ENCODE measurements at regions not wholly inside any gene's neighbourhood (a gene's known extent, or its start where the extent isn't known, plus 50 kb on each side); places are given as distances from the start of the nearest gene placed in this dataset.
"Not testable (repeated sequence)": the region's sequence is repeated elsewhere in the genome, so short reads cannot be mapped to it uniquely, and the experiment has no call there.

DNA sequence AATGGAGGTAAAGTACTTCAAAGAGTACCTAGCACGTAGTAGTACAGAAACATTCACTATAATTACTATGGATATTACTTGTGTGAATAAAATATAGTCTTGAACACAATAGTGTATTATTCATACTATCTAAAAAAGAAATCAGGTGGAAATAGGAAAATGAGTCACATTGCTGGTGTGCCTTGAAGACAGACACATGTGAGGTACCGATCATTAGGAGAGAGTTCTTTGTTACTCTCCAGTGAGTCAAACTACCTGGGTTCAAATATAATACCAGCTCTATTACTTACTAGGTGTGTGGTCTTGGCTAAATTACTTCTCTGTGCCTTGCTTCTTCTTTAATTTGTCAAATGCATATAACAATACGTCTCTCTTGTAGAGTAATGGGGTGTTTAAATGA lies 50.8 kb upstream of the BEND6 start:
- no peak for DNase-seq

DNA sequence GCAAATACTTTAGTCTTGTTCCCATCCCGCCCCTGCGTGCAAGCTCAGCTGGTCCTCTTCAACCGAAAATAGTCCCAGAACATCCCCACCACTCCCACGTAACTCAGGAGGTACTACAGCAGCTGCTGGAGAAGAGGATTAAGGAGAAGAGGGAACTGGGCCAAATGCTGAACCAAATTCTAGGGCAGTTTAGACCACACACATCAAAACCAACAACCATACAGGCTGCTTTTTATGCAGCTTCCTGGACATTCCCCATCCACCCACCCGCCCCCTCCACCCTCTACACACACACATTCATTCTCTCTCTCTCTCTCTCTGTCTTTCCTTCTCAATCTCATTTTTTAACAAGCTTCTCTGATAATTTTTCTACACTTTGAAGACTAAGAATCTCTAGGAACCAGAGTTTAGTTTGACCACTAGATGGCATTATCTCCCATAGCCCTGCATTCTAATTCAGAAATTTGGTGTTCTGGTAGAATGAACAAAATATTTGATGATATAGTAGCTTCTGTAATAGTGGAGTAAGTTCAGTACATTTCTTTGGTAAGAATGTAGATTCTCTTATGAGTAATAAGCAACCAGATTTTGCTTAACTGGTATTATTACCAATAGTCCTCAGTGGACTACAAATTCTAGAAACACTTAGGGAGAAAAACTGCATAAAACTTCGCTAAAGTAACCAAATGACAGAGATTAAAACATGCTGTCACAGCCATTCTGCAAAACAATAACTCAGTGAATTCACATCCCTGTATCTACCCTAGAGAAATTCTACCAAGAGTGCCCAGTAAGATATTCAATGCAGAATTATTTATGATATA lies 52.1 kb upstream of the BEND6 start:
- peak; percentile 76 for DNase-seq

DNA sequence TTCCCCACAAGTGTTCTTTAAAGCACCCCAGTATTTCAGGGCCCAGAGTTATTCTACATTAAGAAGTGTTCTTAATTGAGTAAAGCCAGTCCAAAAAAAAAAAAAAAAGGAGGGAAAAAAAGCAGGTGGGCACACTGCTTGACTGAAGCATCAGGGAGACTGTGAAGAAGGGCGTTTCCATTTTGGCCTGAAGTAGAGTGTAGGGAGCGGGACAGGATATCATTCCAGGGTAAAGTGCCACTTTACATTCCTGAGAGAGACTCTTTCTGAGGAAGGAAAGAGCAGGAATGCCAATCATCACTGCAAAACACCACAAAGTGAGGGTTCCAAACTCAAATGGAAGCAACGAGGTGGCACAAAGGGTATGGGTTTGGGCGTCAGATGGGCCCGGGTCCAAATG lies 54.1 kb upstream of the BEND6 start:
- no peak for DNase-seq

DNA sequence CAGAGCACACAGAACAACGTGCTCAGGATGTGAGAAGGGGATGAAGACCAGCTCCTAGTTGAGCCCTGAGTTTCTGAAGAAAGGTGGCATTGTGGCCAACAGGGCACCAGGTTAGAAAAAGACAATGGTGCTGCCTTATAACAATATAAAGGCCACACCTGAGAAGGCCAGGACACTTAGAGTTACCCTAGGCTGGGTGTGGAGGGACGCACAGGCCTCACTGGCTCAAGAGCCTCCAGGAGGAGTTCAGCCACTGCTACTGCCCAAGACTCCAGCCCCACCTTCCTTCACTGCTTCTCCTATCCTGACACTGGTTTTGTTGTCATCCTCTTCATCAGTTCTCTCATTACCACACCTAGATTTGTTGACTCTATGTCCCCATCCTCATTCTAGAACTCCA lies 55.2 kb upstream of the BEND6 start:
- no peak for DNase-seq

DNA sequence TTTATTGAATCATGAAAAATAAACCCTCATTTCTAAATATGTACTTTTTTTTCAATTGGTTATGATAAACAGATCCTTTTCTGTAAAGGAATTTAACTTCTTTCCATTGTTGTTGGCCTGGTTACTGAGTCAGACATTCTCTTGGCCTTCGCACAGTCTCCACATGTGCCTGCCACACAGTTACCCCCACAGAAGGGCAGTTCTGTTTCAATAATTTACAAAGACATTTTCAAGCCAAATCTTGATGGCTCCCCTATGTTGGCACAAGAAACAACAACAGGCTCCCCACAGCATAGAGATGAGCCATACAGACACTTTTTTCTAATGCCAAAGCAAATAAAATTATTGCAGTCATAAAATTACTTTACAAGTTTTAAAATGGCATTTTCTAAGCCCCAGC lies 55.6 kb upstream of the BEND6 start:
- no peak for DNase-seq

DNA sequence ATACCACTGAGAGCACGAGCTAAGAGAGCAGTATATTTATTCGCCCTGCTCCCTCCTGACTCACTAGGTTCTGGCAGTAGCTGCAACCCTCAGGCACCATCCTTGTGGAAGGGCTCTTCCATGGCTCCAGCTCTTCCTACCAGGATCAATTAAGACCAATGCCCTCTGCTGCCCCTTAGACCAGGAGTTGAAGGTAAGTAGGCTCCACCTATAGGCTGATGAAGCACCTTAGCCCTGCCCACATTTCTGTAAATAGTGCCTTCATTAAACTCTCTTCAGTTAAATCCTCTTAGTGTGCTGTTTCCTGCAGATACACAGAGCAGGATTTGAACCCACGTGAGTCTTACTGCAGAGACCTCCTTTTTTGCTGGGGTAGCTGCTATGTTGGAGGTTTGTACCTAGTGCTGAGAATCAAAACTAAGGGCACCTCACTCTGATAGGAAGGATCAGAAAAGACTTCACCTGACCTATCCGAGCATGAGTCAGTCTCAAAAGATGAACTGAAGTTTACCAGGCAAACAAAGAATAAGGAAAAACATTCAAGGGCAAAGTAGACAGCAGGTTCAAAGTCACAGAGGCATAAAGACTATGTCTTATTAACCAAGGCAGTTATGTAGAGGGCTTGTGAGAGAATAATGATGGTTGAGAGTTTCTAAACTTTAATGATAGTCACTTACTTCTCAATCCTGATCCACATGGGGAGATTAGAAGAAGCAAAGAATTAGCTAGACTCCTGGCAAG lies 56.9 kb upstream of the BEND6 start:
- no peak for DNase-seq

DNA sequence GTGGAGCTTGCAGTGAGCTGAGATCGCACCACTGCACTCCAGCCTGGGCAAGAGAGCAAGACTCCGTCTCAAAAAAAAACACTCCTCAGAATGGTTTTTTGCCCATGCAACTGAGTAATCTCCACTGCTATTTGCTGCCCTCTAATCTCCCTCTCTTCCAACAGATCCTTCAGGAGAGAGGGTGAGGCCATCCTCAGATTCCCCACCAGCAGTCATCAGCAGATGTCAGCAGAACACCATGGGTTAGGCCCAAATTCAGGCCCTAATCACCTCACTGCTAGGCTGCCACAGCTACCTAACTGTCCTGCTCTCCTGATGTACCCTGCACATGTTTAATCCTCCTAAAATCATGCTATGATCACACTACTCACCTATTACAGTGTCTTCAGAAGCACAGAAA lies 63.2 kb upstream of the BEND6 start:
- peak; percentile 18 for DNase-seq

DNA sequence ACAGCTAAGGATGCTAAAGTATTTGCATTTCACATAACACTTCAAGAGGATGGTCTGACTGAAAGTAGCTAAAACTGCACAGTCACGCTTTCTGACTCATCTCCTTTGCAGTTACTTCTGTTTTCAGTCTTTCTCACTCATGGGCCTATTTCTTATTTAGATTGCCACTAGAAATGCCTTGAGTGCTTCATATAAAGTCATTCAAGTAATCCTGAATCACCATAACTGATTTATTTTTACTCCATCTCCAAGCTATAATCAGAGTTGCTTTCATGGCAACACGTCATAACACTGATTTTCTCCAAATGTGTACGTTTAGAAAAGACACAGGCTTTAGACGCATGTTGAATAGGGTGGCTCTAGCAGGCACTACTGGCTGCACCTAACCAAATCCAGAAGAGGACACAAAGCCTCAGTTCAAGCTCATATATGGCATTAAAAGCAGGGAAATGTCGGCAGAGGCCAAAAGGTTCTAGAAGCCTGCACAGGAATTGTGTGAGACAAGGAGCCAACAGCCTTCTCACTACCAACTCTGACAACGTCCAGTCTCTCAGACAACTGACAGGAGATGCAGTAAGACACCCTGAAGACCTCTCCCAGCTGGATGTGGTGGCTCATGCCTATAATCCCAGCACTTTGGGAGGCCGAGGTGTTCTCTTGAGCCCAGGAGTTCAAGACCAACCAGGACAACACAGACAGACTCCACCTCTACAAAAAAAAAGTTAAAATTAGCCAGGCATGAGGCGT lies 64.1 kb upstream of the BEND6 start:
- peak; percentile 86 for DNase-seq

DNA sequence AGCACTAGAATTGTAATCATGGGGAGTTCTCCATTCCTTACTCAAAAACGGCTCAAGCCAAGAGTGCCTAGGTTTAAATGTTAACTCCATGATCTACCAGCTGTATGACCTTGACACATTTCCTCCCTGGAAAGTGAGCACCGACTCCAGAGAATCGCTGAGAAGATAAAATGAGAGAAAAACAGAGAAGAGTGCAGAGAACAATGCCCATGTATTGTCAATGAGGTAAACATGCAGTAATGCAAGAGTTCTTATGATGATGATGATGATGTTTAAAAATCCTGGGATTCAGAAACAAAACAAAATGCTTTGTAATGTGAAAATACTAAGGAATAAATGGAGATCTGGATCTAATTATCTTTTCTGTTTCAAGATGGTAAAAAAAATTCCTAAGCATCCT lies 64.8 kb upstream of the BEND6 start:
- DNase-seq, result no peak

DNA sequence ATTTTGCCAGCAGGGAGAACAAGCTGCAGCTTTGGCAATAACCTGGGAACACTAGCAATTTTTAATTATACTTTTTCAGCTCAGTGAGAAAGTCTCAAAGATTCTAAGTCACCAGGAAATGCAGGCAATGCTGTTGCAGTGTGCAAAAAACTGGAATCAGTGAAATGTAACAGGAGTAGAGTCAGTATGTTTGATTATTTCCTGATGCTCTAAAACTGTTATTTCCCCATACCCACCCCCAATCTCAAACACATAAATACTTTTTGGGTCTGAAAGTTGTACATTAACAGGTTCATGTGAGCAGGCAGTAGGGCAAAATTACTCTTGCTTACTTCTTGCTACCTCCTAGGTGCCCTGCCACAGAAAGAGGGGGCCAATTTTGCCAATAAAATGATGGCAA lies 65.4 kb upstream of the BEND6 start:
- no peak for DNase-seq

DNA sequence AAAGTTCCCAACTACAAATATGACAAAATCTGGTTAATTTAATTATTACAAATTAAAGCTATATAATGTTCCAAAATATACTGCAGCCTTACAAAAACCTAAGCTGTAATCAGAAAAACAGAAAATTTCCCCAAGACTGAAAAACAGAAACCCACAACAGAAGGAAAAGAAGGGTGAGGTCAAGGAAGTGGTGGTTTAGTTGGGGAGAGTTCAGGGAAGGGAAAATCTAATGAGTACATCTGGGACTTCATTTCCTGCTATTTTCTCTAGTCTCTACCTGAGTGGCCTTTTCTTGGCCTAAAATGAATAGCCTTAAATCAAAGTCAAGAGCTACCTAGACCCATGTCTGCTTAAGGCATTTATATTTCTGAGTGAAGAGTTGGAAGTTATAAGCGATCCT lies 66.2 kb upstream of the BEND6 start:
- no peak for DNase-seq

DNA sequence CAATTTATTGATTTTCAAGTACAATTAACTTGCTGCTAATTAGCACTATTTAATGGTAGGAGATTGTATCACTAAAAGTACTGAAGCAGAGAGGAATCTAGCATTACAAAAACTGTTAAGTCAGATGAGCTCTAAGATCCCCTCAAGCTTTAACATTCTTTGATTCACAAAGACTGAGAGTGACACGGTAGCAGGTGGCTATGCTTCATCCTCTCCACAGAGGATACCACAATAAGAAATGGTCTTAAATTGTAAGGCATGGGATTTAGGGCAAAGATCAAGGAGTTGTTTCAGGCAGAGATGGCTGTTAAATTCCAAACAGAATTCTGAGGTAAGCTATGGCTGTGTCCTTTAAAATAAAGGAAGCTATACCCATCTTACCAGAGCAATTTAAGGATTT lies 67.8 kb upstream of the BEND6 start:
- DNase-seq, result no peak

DNA sequence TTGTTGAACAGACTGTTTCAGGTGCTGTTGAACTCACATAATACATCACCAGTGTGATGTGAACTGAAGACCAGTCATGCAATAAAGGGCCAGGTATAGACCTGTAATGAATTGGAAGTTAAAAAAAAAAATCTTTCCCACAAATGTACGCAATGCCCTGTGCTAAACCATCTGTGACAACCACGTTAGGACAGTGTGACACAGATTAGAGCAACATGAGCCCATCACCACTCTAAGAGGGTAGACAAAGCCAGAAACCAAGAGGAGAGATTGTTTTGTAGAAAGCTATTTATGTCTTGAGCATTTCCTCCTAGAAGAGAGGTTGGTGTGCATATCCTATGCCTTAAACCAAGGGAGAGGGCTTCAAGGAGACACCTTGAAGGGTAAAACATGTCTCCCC lies 77.0 kb upstream of the BEND6 start:
- no peak for DNase-seq

DNA sequence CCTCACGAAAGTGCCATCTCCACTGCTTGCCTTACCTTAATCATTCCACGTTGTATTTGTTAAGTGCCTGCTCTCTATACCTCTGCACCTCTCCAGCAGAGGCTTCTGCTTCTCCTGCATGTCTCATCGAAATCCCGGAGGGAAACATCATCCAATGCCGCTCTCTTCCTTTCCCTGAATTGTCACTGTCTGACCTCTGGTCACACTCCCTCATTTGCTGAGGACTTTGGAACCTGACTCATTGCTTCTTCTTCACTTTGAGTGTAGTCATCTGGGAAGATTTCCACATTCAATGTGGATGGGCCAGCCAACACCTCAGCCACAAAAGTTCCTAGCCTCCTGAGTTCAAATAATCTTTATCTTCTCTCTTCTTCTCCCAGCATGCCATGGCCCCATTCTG lies 78.9 kb upstream of the BEND6 start:
- DNase-seq, result no peak

DNA sequence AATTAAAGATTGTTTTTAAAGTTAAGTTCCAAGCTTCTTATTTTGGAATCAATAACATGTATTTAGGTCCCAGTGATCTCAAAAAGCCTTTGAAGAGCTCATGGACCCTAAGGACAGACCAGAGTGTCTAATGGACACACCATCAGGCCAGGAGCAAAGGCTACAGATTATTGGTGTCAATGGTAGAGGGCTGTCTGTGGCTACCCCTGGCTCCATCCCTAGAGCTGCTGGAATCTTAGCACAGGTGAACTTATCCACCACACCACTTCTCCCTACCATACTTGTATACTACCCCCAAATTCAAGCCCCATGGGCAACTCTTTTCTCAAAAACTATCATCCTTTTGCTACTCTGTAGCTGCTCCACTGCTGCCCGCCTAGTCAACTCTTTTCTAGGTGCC lies 79.4 kb upstream of the BEND6 start:
- DNase-seq, result no peak

DNA sequence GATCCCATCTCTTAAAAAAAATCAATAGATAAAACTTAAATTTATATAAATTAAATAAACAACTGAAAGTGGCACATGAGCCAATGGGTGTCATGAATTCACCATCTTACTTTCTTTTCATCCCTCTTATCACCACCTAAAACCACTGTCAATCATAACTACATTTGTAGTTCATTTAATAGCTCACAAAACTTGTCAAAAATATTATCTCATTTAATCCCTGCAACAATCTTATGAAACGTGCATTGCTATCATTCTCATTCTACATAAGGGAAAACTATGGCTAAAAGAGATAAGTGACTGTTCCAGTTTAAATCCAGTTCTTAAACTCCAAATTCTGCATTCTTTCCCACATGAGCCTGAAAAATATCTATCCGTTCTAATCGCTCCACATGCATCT lies 80.6 kb upstream of the BEND6 start:
- no peak for DNase-seq

DNA sequence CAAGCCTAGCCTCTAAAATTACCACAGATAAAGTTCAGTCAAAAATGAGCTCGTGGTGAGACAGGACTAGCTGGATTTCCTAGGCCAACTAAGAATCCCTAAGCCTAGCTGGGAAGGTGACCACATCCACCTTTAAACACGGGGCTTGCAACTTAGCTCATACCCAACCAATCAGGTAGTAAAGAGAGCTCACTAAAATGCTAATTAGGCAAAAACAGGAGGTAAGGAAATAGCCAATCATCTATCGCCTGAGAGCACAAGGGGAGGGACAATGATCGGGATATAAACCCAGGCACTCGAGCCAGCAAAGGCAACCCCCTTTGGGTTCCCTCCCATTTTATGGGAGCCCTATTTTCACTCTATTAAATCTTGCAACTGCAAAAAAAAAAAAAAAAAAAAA lies 84.9 kb upstream of the BEND6 start:
- not testable (repeated sequence) for DNase-seq

DNA sequence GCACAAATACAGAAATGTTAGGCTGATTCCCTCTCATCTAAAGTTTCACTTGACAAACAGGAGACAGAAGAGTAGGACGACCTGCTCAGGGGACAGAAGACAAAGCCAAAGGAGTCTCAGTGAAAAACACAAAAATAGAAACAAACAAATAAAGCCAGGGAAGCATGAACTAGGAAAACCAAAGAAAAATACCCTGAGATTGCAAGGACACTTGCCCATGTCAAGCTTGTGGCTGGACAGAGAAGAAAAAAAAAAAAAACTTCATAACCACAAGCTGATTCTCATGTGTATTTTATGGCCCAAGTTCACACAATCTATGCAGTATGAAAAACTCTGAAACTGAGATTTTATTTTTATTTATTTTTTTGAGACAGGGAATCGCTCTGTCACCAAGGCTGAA lies 85.6 kb upstream of the BEND6 start:
- DNase-seq, result no peak

DNA sequence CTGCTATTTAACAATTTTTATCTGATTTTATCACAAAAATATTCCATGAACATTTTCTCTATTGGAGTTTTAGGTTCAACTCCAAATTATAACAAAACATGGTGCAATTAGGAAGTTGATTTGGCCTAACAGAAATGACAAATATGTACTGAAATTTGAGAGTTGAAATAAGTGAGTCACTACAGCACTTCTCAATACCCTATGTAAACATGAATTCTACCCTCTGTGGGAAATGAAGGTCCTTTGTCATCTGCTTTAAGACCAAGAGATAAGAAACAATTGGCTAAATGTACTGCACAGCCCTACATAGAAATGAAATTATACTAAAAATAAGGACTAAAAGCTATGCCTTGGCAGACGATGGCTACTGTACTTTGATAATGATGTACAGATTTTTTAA lies 86.2 kb upstream of the BEND6 start:
- no peak for DNase-seq

DNA sequence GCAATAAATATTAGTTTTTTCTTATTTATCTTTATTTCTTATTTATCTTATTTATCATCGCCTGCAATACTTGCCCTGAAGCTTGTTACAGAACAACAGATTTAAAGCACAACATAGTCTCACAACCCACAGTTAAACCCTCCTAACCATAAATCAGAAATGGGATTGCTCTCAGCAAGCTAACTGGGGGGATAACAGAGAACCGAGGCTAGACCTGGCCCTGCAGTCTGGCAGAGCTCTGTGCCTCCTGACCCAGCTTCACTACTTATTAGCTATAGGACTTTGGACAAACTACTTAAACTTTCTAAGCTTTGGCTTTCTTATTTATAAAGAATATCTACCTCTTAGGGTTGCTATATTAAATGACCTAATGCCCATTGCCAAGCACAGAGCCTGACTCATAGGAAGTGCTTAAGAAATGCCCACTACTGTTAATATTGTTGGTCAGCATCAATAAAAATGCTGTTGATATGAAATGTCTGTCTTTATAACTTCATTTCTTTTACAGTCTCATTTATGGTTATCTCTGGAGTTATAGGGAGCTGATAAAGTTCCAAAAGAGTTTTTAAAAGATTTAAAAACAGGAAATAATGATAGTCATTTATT lies 87.9 kb upstream of the BEND6 start:
- DNase-seq, result no peak

DNA sequence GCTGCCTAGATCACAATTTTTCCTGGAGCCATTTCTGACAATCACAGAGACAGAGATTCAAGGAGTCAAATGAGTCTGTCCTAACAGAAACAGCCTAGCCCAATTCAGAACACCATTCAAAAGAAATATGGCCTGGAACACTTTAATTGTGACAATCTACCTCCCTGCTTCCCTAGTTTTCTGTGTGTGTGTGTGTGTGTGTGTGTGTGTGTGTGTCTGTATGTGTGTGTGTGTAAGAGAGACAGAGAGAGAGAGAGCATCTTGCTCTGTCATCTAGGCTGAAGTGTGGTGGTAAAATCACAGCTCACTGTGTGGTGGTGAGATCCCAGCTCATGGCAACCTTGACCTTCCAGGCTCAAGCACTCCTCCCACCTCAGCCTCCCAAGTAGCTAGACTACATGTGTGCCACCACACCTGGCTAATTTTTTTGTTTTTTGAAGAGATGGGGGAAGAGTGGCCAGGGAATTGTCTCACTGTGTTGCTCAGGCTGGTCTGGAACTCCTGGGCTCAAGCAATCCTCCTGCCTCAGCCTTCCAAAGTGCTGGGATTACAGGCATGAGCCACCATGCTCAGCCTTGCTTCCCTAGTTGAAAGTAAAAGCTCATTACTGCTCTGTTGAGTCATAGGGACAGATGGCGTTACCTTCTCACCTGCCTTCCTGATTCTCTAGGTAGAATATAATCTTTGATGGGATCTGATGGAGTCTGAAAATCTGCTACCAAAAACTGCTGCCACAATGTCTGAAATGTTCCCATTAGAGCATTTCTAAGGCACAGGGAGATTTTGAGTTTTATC lies 89.6 kb upstream of the BEND6 start:
- no peak for DNase-seq

DNA sequence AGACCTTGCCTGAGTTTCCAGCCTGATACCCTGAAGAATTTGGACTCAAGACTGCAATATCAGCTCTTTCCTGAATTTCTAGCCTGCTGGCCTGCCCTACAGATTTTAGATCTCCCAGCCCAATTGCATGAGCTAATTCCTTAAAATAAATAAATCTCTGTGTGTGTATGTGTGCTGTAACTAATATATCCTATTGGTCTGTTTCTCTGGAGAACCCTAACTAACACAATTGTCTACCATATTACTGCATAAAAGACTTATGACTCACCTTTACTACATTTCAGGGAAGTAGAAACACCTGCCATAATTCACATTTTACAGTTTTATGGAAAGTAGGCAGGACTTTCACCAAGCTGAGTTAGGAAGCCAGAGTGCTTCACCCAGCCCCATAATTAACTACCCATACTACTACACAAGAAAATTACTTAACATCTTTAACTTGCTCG lies 90.7 kb upstream of the BEND6 start:
- DNase-seq, result no peak

DNA sequence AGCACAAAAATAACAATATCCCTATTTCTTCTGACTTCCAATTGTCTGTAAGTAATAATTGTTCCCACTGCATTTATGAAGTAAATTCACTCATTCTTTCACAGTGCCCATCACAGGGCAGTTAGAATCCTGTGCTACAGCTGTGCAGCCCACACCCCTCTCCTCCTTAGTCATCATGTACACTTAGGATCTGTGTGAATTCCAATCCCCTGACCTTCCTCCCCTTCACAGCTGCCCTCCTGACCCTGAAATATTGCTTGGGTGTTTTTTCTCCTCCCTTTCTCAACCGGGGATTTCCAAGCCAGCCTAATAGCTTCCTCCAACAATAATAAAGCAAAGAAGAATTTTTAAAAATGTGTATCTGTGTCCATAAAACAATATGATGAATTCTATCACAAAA lies 91.5 kb upstream of the BEND6 start:
- no peak for DNase-seq

Measured in hematopoietic multipotent progenitor cell treated with erythropoietin and hydrocortisone succinate and interleukin-3 and kit ligand, for 4 days (in vitro differentiated cells).